Fibroblast of peridontal ligament (primary cell): ENCODE measurements at regions not wholly inside any gene's neighbourhood (a gene's known extent, or its start where the extent isn't known, plus 50 kb on each side); places are given as distances from the start of the nearest gene placed in this dataset.
A peak's percentile ranks its signal among the peaks of the same experiment; 100 is the strongest.
"Not testable (repeated sequence)": the region's sequence is repeated elsewhere in the genome, so short reads cannot be mapped to it uniquely, and the experiment has no call there.

Experiments
- DNase-seq: peaks from one replicate; pipeline ENCODE4 v3.0.0-alpha.2; 2010; ENCODE audit errors: extremely low read depth

GRCh38 chr1:148357037-148357436 lies 126.1 kb downstream of the PPIAL4G start:
- no peak for DNase-seq

- no peak for DNase-seq
These were observed 127.1 kb downstream of the PPIAL4G start for GRCh38 chr1:148355976-148356375.

- DNase-seq, result no peak
These were observed 128.2 kb downstream of the PPIAL4G start for GRCh38 chr1:148354913-148355308.

GRCh38 chr1:148354284-148354912 lies 128.7 kb downstream of the PPIAL4G start:
- no peak for DNase-seq

GRCh38 chr1:148353461-148354283 lies 129.4 kb downstream of the PPIAL4G start:
- DNase-seq, result peak; percentile 45

- no peak for DNase-seq
These were observed 130.5 kb downstream of the PPIAL4G start for GRCh38 chr1:148352470-148353053.

GRCh38 chr1:148347781-148348180 lies 135.3 kb downstream of the PPIAL4G start:
- no peak for DNase-seq

GRCh38 chr1:148345659-148346151 lies 137.4 kb downstream of the PPIAL4G start:
- peak; percentile 64 for DNase-seq

- DNase-seq, result not testable (repeated sequence)
These were observed 138.5 kb downstream of the PPIAL4G start for GRCh38 chr1:148344651-148345050.

- DNase-seq, result not testable (repeated sequence)
These were observed 141.4 kb downstream of the PPIAL4G start for GRCh38 chr1:148341729-148342128.

GRCh38 chr1:148336121-148336918 lies 146.8 kb downstream of the PPIAL4G start:
- DNase-seq, result not testable (repeated sequence)

GRCh38 chr1:148334339-148335130 lies 148.6 kb downstream of the PPIAL4G start:
- peak; percentile 67 for DNase-seq

- DNase-seq, result no peak
These were observed 149.2 kb downstream of the PPIAL4G start for GRCh38 chr1:148333875-148334338.

- DNase-seq, result no peak
These were observed 154.2 kb downstream of the PPIAL4G start for GRCh38 chr1:148328884-148329283.

- DNase-seq, result not testable (repeated sequence)
These were observed 158.1 kb downstream of the PPIAL4G start for GRCh38 chr1:148325031-148325430.

GRCh38 chr1:148324465-148324864 lies 158.6 kb downstream of the PPIAL4G start:
- DNase-seq, result not testable (repeated sequence)

GRCh38 chr1:148320079-148320478 lies 163.0 kb downstream of the PPIAL4G start:
- DNase-seq, result not testable (repeated sequence)

- DNase-seq, result no peak
These were observed 164.2 kb downstream of the PPIAL4G start for GRCh38 chr1:148318904-148319242.

- DNase-seq, result peak; percentile 7
These were observed 164.8 kb downstream of the PPIAL4G start for GRCh38 chr1:148318123-148318903.
